A549 (cell line): ENCODE measurements at regions not wholly inside any gene's neighbourhood (a gene's known extent, or its start where the extent isn't known, plus 50 kb on each side); places are given as distances from the start of the nearest gene placed in this dataset.

Source experiments
- ATAC-seq, 2 experiments: fragments of 200-7000 bp in 1 of 2; fragments of >200 bp in 1 of 2; cut with Nextera tagmentation in 1 of 2; cut with Tn5 transposase in 1 of 2; 3 replicates each; pipeline versions ENCODE4 v1.8.0 to v1.9.1; 2018 to 2020; ENCODE audit warnings: mild to moderate bottlenecking in 1 of 2, moderate library complexity in 1 of 2
- CTCF ChIA-PET: fragments of 300-600 bp; sonication (Branson Sonifier 250); formaldehyde crosslinking; extraction: SDS; loops from one replicate; lab custom pipeline; 2021; ENCODE audit warnings: antibody characterized with exemption, inconsistent platforms; lab: Yijun Ruan, JAX
- POLR2A ChIA-PET: fragments of 350-600 bp; formaldehyde crosslinking; extraction: SDS; loops from one replicate; lab custom pipeline; 2021; ENCODE audit warnings: antibody characterized with exemption, inconsistent platforms; lab: Yijun Ruan, JAX
- DNase-seq, 2 experiments: peaks; one replicate each; pipeline versions ENCODE4 v3.0.0 to v3.0.0-alpha.2; 2011 to 2016; ENCODE audit warnings: low read depth in 1 of 2, low spot score in 1 of 2
- FAIRE-seq: peaks from 2 replicates; lab custom pipeline; 2011; peaks lifted over from hg19 to GRCh38; lab: Jason Lieb, UNC
- H3K27ac ChIP-seq, 2 experiments: fragments of >200 bp; sonication (Bioruptor Twin); formaldehyde crosslinking; 3 replicates each; pipeline ENCODE4 v1.5.1; 2016 to 2017
- H3K4me1 ChIP-seq: fragments of >200 bp; sonication (Bioruptor Twin); formaldehyde crosslinking; 3 replicates; pipeline ENCODE4 v1.6.1; 2016
- H3K4me2 ChIP-seq: fragments of >200 bp; sonication (Bioruptor Twin); formaldehyde crosslinking; 3 replicates; pipeline ENCODE4 v1.6.1; 2016
- H3K4me3 ChIP-seq: fragments of >200 bp; sonication (Bioruptor Twin); formaldehyde crosslinking; 3 replicates; pipeline ENCODE4 v1.5.1; 2016
- H3K9me3 ChIP-seq: fragments of >200 bp; sonication (Bioruptor Twin); formaldehyde crosslinking; 3 replicates; pipeline ENCODE4 v1.6.1; 2016
- BCL3 ChIP-seq: fragments of >200 bp; sonication (Bioruptor Twin); formaldehyde crosslinking; IDR thresholded peaks from 3 replicates; pipeline ENCODE4 v1.6.1; 2016
- CHD4 ChIP-seq: fragments of 200-600 bp; sonication (generic); IDR thresholded peaks from 2 replicates; pipeline ENCODE4 v1.6.1; 2016; ENCODE audit warnings: antibody characterized with exemption, mild to moderate bottlenecking, borderline replicate concordance
- EHF ChIP-seq: fragments of 250-450 bp; sonication (Bioruptor Pico); IDR thresholded peaks from 2 replicates; pipeline ENCODE4 v1.5.0; 2020; ENCODE audit warnings: mild to moderate bottlenecking
- ELK1 ChIP-seq: fragments of 150-350 bp; IDR thresholded peaks from 2 replicates; pipeline ENCODE4 v1.6.1; 2014; ENCODE audit warnings: low read depth, mild to moderate bottlenecking, low read length
- GATA3 ChIP-seq: IDR thresholded peaks from 2 replicates; pipeline ENCODE4 v1.6.1; 2012; ENCODE audit warnings: borderline replicate concordance
- HMGXB4 ChIP-seq: fragments of 250-450 bp; sonication (Bioruptor Pico); IDR thresholded peaks from 2 replicates; pipeline ENCODE4 v1.5.0; 2021; ENCODE audit warnings: mild to moderate bottlenecking, moderate library complexity, borderline replicate concordance
- HOXA7 ChIP-seq: fragments of 250-450 bp; sonication (Bioruptor Pico); IDR thresholded peaks from 2 replicates; pipeline ENCODE4 v1.5.0; 2020; ENCODE audit warnings: mild to moderate bottlenecking, moderate library complexity
- HOXB13 ChIP-seq: fragments of 250-450 bp; sonication (Bioruptor Pico); IDR thresholded peaks from 2 replicates; pipeline ENCODE4 v1.5.0; 2020; ENCODE audit warnings: low read depth, mild to moderate bottlenecking, moderate library complexity
- JUN ChIP-seq, 2 experiments: fragments of >200 bp; sonication (Bioruptor Twin); formaldehyde crosslinking; IDR thresholded peaks; 2 replicates in 1 of 2; 3 replicates in 1 of 2; pipeline ENCODE4 v1.6.1; 2016 to 2017
- KDM1A ChIP-seq: fragments of 200-600 bp; sonication (generic); IDR thresholded peaks from 2 replicates; pipeline ENCODE4 v1.6.1; 2016; ENCODE audit warnings: low read depth, mild to moderate bottlenecking
- KDM5A ChIP-seq: fragments of 200-600 bp; sonication (generic); IDR thresholded peaks from 2 replicates; pipeline ENCODE4 v1.6.1; 2016; ENCODE audit warnings: antibody characterized with exemption, mild to moderate bottlenecking
- MAFK ChIP-seq: fragments of 450-650 bp; IDR thresholded peaks from 2 replicates; pipeline ENCODE4 v1.6.1; 2014; ENCODE audit not compliant: partially characterized antibody
- RARB ChIP-seq: fragments of 250-450 bp; sonication (Bioruptor Pico); IDR thresholded peaks from 2 replicates; pipeline ENCODE4 v1.8.0; 2021; ENCODE audit warnings: mild to moderate bottlenecking, moderate library complexity
- RNF2 ChIP-seq: fragments of 200-600 bp; sonication (generic); IDR thresholded peaks from 2 replicates; pipeline ENCODE4 v1.6.1; 2016; ENCODE audit warnings: low read depth, mild to moderate bottlenecking, antibody characterized with exemption, moderate library complexity, borderline replicate concordance
- USF2 ChIP-seq: fragments of 450-650 bp; IDR thresholded peaks from 2 replicates; pipeline ENCODE4 v1.6.1; 2014; ENCODE audit warnings: antibody characterized with exemption
- ZFP36 ChIP-seq: fragments of 450-650 bp; IDR thresholded peaks from 2 replicates; pipeline ENCODE4 v1.6.1; 2014; ENCODE audit warnings: borderline replicate concordance; ENCODE audit not compliant: partially characterized antibody
- ZNF302 ChIP-seq: fragments of 250-450 bp; sonication (Bioruptor Pico); IDR thresholded peaks from 2 replicates; pipeline ENCODE4 v1.9.0; 2021; ENCODE audit warnings: inconsistent platforms, mild to moderate bottlenecking, moderate library complexity
- ZSCAN20 ChIP-seq: fragments of 250-450 bp; sonication (Bioruptor Pico); IDR thresholded peaks from 2 replicates; pipeline ENCODE4 v1.8.0; 2022; ENCODE audit warnings: mild to moderate bottlenecking, moderate library complexity
- WGBS: methylation state at CpG from one replicate; pipeline ENCODE4 v1.1.6; 2017; ENCODE audit errors: missing lambda C conversion rate; 5-methylcytosine and 5-hydroxymethylcytosine counted together

GRCh38 chr5:93302711-93303110 is 278.3 kb downstream of the NR2F1-AS1 start:
- FAIRE-seq, result no peak
- POLR2A ChIA-PET, result no interaction called here

GRCh38 chr5:93300945-93301344 is 280.1 kb downstream of the NR2F1-AS1 start:
- Histone ChIP-seq H3K27ac (no peak overlapping the region), H3K4me1 (no peaks in the 10 kb centered on the region), H3K4me2 (no peak overlapping the region), H3K4me3 (no peak overlapping the region), H3K9me3 (no peaks in the 10 kb centered on the region)
- CTCF ChIA-PET, result interaction anchor here (0.6 kb wide), 1 partner anchor 392 kb away, joined by 3 read pairs; no protein-coding TSS in a partner anchor
- POLR2A ChIA-PET, result no interaction called here
- ATAC-seq, result no peak
- no peak for DNase-seq
- FAIRE-seq, result peak; percentile 18
- TF ChIP-seq KDM1A (no peak), HOXB13 (CRISPR knock-in tag) (no peak), ZFP36 (no peak), GATA3 (no peak), KDM5A (no peak), RNF2 (no peak), BCL3 (no peak), ZSCAN20 (CRISPR knock-in tag) (no peak), HOXA7 (CRISPR knock-in tag) (no peak), HMGXB4 (CRISPR knock-in tag) (no peak)

More at GRCh38 chr5:93302711-93303110, 278.3 kb downstream of the NR2F1-AS1 start:
- H3K4me3 ChIP-seq, result no peak overlapping the region
- TF ChIP-seq EHF (CRISPR knock-in tag) (no peak), JUN (IDR thresholded peaks at IDR 0.05) (no peak), ZNF302 (no peak)
- DNase-seq (no peak), ATAC-seq (no peak)
- no peak overlapping the region for H3K27ac ChIP-seq
- no peaks in the 10 kb centered on the region; the same call in 2 of the 3 replicates for H3K4me1 ChIP-seq
- WGBS, result 77% methylated on average over 4 of the region's 4 CpGs
- CTCF ChIA-PET, result interaction anchor here (1.3 kb wide), 1 partner anchor 19 kb away, joined by 3 read pairs; no protein-coding TSS in a partner anchor
- H3K4me2 ChIP-seq, result no peak overlapping the region
- H3K9me3 ChIP-seq, result no peaks in the 10 kb centered on the region

- FAIRE-seq, result no peak
- TF ChIP-seq RARB (CRISPR knock-in tag) (no peak), CHD4 (no peak), ELK1 (no peak), ZNF302 (no peak), MAFK (no peak), USF2 (no peak)
- CTCF ChIA-PET, result interaction anchor here (0.6 kb wide), 1 partner anchor 391 kb away, joined by 3 read pairs; no protein-coding TSS in a partner anchor
- H3K4me1 ChIP-seq, result no peaks in the 10 kb centered on the region
- H3K9me3 ChIP-seq, result no peaks in the 10 kb centered on the region
- no peak for ATAC-seq
- DNase-seq, result no peak
- no peak overlapping the region for H3K27ac ChIP-seq
- 72% methylated on average over 8 of the region's 8 CpGs for WGBS
- H3K4me3 ChIP-seq, result no peak overlapping the region
- H3K4me2 ChIP-seq, result no peak overlapping the region
- POLR2A ChIA-PET, result no interaction called here
Measured at GRCh38 chr5:93300309-93300923, 280.6 kb downstream of the NR2F1-AS1 start.
